ENCODE measurements at regions not wholly inside any gene's neighbourhood (a gene's known extent, or its start where the extent isn't known, plus 50 kb on each side); places are given as distances from the start of the nearest gene placed in this dataset.

DNA sequence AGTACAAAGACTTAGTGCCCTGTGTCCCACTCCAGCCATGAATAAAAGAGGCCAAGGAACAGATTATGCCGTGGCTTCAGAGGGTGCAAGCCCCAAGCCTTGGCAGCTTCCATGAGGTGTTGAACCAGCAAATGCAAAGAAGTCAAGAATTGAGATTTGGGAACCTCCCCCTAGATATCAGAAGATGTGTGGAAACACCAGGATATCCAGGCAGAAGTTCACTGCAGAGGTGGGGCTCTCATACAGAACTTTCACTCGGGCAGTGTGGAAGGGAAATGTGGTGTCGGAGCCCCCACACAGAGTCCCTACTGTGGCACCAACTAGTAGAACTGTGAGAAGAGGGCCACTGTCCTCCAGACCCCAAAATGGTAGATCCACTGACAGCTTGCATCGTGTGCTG is 2421.4 kb downstream of the PCDH9 start:
- DNase-seq (ENCODE audit: low read depth, low spot score) (no peak), ATAC-seq (no peak), FAIRE-seq (no peak)
- ChIA-PET POLR2A (no interaction called here), CTCF (no interaction called here), SMC1A (ENCODE audit: uncharacterized antibody, unreplicated experiment) (no interaction called here), RAD21 (ENCODE audit: unreplicated experiment) (no interaction called here)
- Histone ChIP-seq H4K20me1 (ENCODE audit: control insufficient read depth, insufficient read depth) (no peaks in the 10 kb centered on the region), H3K9me3 (replicated peaks; ENCODE audit: control insufficient read depth, insufficient read depth, low read length) (no peaks in the 10 kb centered on the region; the same call in 2 of the 3 replicates), H3K27me3 (replicated peaks in 1 of 2; ENCODE audit: control insufficient read depth in 2 of 2, insufficient read depth in 2 of 2, low read length in 1 of 2) (no peaks in the 10 kb centered on the region), H3K4me1 (ENCODE audit: control insufficient read depth, insufficient read depth, low read length) (no peaks in the 10 kb centered on the region), H3K79me2 (ENCODE audit: control insufficient read depth, insufficient read depth, low read length) (no peaks in the 10 kb centered on the region), H3K36me3 (ENCODE audit: control insufficient read depth in 2 of 2, insufficient read depth in 2 of 2, low read length in 1 of 2) (no peaks in the 10 kb centered on the region), H3K4me2 (ENCODE audit: control insufficient read depth, insufficient read depth) (no peak overlapping the region), H3K4me3 (no peak overlapping the region), H3K27ac (ENCODE audit: control insufficient read depth, insufficient read depth) (no peak overlapping the region), H2AFZ (ENCODE audit: control insufficient read depth, low read depth, low read length) (no peak overlapping the region), H3K9ac (ENCODE audit: control insufficient read depth, insufficient read depth, low read length) (no peak overlapping the region)
- intact Hi-C loops (cut with micrococcal nuclease; ENCODE audit: unreplicated experiment) (no loop called here), in situ Hi-C loops (cut with MboI) (no loop called here)
- WGBS (ENCODE audit: insufficient coverage, insufficient replicate concordance, low lambda C conversion rate, missing lambda C conversion rate) = 2% methylated on average over 4 of the region's 4 CpGs
- TF ChIP-seq HCFC1 (IDR thresholded peaks at IDR 0.05; ENCODE audit: low read length) = no peak
- TF ChIP-seq POU2F2 (IDR thresholded peaks at IDR 0.05; ENCODE audit: borderline replicate concordance, low read depth, low read length) = no peak
- TF ChIP-seq, protein P1, sequence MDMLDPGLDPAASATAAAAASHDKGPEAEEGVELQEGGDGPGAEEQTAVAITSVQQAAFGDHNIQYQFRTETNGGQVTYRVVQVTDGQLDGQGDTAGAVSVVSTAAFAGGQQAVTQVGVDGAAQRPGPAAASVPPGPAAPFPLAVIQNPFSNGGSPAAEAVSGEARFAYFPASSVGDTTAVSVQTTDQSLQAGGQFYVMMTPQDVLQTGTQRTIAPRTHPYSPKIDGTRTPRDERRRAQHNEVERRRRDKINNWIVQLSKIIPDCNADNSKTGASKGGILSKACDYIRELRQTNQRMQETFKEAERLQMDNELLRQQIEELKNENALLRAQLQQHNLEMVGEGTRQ (IDR thresholded peaks at IDR 0.05; ENCODE audit: borderline replicate concordance, low read depth, low read length) = no peak
- TF ChIP-seq, protein P2, sequence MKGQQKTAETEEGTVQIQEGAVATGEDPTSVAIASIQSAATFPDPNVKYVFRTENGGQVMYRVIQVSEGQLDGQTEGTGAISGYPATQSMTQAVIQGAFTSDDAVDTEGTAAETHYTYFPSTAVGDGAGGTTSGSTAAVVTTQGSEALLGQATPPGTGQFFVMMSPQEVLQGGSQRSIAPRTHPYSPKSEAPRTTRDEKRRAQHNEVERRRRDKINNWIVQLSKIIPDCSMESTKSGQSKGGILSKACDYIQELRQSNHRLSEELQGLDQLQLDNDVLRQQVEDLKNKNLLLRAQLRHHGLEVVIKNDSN (IDR thresholded peaks at IDR 0.05; ENCODE audit: borderline replicate concordance, extremely low read length, insufficient read depth, low read depth, low read length) = no peak
- TF ChIP-seq SREBF2 (IDR thresholded peaks at IDR 0.05; ENCODE audit: low read length) = no peak
- no peak for TF ChIP-seq CREM (IDR thresholded peaks at IDR 0.05; ENCODE audit: low read depth)
- no peak for TF ChIP-seq KLF5 (IDR thresholded peaks at IDR 0.05; ENCODE audit: partially characterized antibody)
- TF ChIP-seq SMARCA5 (IDR thresholded peaks at IDR 0.05) = no peak
- no peak for TF ChIP-seq GABPA (IDR thresholded peaks at IDR 0.05; ENCODE audit: low read depth)
- TF ChIP-seq RB1 (IDR thresholded peaks at IDR 0.05; ENCODE audit: borderline replicate concordance) = no peak
- no peak for TF ChIP-seq SMAD1 (IDR thresholded peaks at IDR 0.05; ENCODE audit: low read depth, partially characterized antibody)
- no TSS peak for BruUV-seq (replicated peaks)
